SH-SY5Y (cell line): ENCODE measurements at regions not wholly inside any gene's neighbourhood (a gene's known extent, or its start where the extent isn't known, plus 50 kb on each side); places are given as distances from the start of the nearest gene placed in this dataset.

ENCODE experiments used
- GATA2 ChIP-seq: IDR thresholded peaks from 2 replicates; pipeline ENCODE4 v1.6.1; 2011; ENCODE audit warnings: mild to moderate bottlenecking, low read depth, low read length
- GATA3 ChIP-seq: IDR thresholded peaks from 2 replicates; pipeline ENCODE4 v1.6.1; 2011; ENCODE audit warnings: low read depth, mild to moderate bottlenecking, low read length, moderate library complexity

DNA sequence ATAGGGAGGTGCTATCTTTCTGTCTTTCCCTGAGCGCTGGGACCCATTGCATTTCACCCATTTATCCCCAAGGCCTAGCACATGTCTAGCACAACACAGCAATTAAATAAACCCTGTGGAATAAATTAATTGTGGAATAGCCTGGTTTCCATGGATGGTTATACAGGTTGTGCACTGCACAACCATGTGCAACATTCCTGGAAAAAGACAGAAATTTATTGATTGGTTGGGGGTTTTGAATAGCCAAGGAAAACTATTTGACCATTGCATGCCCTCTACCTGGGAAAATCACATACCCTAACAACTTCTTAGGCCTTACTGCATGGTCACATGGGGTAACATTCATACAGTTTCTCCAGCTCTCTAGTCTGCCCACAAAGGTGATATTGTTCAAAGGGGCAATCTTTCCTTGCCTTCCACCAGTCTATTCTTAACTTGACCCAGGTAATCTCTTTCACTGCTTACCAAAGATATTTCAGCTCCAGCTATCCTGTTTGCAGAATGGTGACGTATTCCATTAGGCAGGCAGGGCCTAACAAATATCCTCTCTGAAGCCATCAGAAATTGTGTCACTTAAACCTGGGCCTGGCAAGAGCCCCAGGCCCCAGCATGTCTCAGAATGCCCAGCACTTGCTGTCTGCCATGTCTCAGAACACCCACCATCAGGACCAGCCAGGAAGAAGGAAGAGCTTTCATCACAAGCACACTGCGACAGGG lies 157.9 kb upstream of the RAB4A start:
- TF ChIP-seq GATA3, result no peak
- TF ChIP-seq GATA2, result no peak

- no peak for TF ChIP-seq GATA3
- peak; percentile 74 for TF ChIP-seq GATA2
These were observed 156.6 kb upstream of the RAB4A start for GRCh38 chr1:229114315-229114714.

DNA sequence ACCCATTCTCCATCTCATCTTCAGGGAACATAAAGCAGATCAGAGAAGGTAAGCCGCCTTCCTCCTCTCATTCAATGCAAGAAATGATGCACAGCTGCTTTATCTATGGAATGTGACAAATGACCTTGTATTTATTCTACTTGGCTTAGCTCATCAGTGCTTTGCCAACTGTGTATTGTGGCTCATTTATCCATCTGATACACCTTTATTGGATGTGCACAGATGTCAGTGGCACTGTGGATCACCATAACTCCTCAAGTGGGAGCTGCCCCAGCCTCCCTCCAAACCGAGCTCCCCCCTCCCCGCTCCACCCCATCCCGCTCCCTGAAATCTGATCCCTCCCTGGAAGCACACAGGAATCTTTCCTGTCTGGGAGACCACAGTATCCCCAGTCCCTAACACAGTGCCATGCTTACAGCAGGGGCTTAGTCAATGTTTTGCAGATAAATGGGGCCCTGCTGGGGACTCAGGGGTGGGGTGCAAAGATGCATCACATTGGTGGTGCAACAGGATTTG lies 156.0 kb upstream of the RAB4A start:
- TF ChIP-seq GATA2, result no peak
- TF ChIP-seq GATA3, result no peak

DNA sequence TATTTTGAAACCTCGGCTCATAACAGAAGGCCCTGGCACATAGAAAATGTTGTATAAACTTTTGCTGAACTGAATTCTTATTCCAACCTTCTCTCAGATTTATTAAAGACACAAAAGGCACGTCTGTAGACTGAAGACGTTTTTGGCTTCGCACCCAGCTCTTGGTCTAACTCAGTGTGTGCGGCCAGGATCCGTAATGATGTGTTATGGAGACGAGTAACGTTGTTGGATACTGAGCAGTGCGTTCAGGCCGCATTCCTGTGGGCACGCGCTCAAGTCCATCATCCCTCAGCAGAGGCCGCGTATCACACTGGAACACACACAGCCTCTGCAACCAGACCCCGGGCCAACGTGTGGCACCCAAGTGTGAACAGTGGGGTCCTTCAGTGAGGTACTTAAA lies 154.8 kb upstream of the RAB4A start:
- TF ChIP-seq GATA3 (no peak), GATA2 (no peak)

DNA sequence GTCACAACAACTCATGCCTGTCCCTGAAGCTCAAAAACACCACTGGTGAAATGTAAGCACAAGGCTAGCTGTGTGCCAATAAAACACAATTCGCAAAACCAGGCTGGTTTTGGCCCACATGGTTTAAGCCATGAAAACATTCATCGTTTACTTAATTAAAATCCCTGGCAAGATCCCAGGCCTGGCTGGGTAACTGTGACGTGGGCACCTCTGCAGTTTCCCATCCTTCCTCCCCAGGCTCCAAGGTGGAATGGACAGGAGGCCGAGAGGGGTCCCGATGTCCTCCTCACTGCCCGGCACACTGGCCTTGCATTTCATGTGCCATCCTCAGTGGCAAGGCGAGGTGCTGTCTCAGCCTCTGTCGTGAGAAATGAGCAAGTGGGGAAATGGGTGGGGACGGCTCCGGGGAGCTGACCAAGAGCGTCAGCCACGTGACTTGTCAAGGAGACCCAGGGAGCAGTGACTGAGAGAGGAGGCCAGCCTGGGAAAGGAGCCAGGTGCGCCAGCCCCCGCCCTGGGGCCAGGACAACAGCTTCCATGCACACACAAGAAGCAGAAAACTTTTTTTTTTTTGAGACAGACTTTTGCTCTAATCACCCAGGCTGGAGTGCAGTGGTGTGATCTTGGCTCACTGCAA lies 153.1 kb upstream of the RAB4A start:
- no peak for TF ChIP-seq GATA3
- TF ChIP-seq GATA2, result no peak

DNA sequence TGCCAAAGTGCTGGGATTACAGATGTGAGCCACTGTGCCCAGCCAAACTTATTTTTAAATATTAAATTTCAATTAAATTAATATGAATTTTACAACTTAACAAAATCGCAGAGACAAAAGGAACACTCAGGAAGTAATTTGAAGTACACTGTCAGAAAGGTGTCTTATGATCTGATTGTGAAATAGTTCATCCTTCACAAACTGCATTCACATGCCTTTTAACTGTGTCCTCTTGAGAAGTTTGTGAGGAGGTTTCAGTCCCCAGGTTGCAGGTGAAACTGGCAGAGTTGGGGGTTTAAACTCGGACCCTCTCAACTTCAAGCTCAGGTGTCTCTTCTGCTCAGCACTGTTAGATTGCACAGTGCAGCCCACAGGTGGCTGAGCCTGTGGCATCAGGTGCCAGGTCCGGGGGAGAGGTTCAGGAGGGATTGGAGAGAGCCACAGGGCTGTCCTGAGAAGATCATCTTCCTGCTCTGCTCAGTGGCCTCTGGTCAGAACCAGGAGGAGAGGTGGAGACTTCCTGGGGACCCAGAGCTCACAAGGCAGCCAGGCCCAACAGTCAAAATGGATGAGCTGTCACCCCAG lies 152.3 kb upstream of the RAB4A start:
- TF ChIP-seq GATA2 (no peak), GATA3 (no peak)

DNA sequence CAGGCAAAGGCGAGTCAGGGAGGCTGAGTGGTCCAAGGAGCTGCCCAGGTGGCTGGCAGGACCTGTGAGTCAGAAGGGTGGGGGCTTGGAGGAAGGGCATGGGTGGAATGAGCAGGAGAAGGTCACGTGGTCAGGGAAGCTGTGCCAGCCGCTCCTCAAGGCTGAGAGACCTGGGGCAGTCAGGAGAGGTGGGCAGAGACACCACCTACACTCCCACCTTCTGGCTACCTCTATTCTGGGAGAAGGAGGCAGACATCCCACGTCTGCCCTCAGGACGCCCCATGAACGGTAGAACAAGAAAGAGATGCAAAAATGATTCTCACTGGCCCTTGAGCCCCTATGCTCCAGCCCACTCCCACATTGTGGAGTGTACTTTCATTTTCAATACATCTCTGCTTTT lies 151.8 kb upstream of the RAB4A start:
- TF ChIP-seq GATA2 (no peak), GATA3 (no peak)

DNA sequence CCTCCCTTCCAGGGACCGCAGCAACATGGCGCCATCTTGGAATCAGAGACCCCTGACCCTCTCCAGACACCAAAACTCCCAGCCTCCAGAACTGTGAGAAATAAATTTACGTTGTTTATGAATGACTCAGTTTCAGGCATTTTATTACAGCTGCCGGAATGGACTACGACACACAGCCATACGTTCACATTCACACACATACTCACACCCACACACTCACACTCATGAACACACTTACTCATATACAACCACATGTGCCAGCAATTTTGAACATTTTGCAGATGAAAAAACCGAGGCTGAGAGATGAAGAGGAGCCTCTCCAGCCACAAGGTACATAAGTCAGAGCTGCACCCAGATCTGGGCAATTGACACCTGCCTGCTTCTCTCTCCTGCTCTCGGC lies 151.0 kb upstream of the RAB4A start:
- no peak for TF ChIP-seq GATA3
- no peak for TF ChIP-seq GATA2

- TF ChIP-seq GATA3 (no peak), GATA2 (no peak)
These were observed 149.0 kb upstream of the RAB4A start for GRCh38 chr1:229121845-229122436.

DNA sequence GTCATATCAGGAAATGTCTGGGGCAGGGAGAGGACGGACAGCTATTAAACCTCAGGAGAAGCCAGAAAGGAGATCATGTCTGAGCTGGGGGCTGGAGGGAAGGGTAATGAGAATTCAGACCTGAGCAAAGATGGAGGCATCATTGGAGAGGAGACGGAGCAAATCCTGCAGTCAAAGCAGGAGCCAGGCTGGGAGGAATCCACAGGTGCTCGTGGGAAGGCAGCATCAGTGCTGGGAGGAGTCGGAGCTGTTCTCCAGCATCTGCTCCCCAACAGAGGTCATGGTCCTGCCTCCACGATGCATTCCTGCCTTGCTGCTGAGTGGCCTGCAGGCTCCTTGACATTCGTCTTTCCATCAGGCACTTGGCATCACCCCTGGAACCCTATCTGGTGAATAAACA lies 148.3 kb upstream of the RAB4A start:
- TF ChIP-seq GATA3 (no peak), GATA2 (no peak)

GRCh38 chr1:229124116-229124515 lies 146.8 kb upstream of the RAB4A start:
- TF ChIP-seq GATA2, result no peak

DNA sequence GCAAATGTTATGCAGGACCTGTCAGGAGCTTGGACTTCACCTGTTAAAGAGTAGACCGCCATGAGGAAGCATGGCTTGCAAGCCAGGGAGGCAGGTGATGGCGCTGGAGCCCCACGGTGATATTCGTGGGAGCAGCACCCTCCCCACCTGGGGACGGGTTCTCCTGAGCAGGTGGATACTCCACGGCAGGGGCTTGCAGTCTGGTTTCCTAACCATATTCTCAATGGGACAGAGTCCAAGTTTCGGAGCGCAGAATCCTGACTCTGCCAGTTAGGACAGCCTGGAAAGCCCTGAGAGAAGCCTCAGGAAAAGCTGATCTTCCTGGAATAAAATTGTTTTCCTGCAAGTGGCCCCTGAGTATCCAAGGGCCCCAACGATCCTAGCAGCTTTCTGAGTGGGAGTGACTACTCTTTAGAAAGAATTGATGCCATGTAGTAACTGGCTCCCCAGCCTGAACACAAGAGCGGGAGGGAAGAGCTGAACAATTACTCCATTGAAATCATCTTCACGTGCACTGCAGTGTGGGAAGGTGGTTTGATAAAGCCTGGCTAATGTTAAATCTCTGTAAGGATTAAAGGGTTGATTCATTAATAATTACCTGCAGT lies 146.3 kb upstream of the RAB4A start:
- TF ChIP-seq GATA2 (no peak), GATA3 (no peak)

- no peak for TF ChIP-seq GATA2
- TF ChIP-seq GATA3, result no peak
These were observed 143.6 kb upstream of the RAB4A start for GRCh38 chr1:229127301-229127700.

DNA sequence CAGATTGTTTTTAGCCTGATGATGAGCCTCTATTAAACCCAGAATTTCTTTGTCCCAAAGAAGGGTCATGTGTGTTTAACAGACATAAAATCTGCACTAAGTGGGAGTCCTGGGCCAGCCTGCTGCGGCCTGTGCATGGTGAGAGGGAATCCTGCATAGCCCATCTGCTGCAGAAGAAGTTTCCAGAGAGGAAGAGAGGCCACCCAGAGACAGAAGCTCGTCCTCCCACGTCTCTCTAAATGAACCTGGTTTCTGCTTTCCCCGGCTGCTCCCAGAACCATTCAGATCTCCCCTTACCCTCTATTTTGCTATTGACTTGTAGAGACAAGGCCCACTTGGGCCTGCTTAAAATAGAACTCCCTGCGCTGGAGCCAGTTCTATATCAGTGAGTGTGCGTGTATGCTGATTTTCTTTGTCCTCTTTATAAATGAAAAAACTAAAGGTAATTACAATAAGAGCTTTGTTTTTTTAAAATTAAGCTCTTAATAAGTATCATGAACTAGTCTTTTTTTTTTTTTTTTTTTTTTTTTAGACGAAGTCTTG lies 142.8 kb upstream of the RAB4A start:
- TF ChIP-seq GATA3 (no peak), GATA2 (no peak)
